HG03432 (cell line): ENCODE measurements at regions not wholly inside any gene's neighbourhood (a gene's known extent, or its start where the extent isn't known, plus 50 kb on each side); places are given as distances from the start of the nearest gene placed in this dataset.

ENCODE experiments used
- ATAC-seq: cut with Tn5 transposase; IDR thresholded peaks from one replicate; pipeline ENCODE4 v1.9.1; 2021; ENCODE audit warnings: mild to moderate bottlenecking, moderate library complexity; ENCODE audit not compliant: unreplicated experiment

GRCh38 chr18:30929718-30930117 is 112.8 kb downstream of the DSC3 start:
- peak; percentile 70 for ATAC-seq

- no peak for ATAC-seq
Observed at GRCh38 chr18:30929065-30929464, 113.5 kb downstream of the DSC3 start.

GRCh38 chr18:30927517-30928075 is 114.9 kb downstream of the DSC3 start:
- ATAC-seq = no peak

GRCh38 chr18:30927042-30927441 is 115.5 kb downstream of the DSC3 start:
- no peak for ATAC-seq

- ATAC-seq = no peak
Observed at GRCh38 chr18:30925795-30926194, 116.7 kb downstream of the DSC3 start.

GRCh38 chr18:30920757-30921156 is 121.8 kb downstream of the DSC3 start:
- no peak for ATAC-seq

GRCh38 chr18:30920351-30920750 is 122.2 kb downstream of the DSC3 start:
- no peak for ATAC-seq

GRCh38 chr18:30917651-30918050 is 124.9 kb downstream of the DSC3 start:
- ATAC-seq = no peak

- ATAC-seq = peak; percentile 61
Observed at GRCh38 chr18:30915336-30915988, 127.1 kb downstream of the DSC3 start.

GRCh38 chr18:30908381-30908780 is 134.2 kb downstream of the DSC3 start:
- ATAC-seq = no peak

GRCh38 chr18:30903566-30903965 is 139.0 kb downstream of the DSC3 start:
- peak; percentile 74 for ATAC-seq

GRCh38 chr18:30889519-30890301 is 152.8 kb downstream of the DSC3 start:
- ATAC-seq = no peak

- ATAC-seq = no peak
Observed at GRCh38 chr18:30888344-30888743, 154.2 kb downstream of the DSC3 start.

GRCh38 chr18:30886998-30887397 is 155.5 kb downstream of the DSC3 start:
- no peak for ATAC-seq

- ATAC-seq = no peak
Observed at GRCh38 chr18:30870466-30870865, 172.1 kb downstream of the DSC3 start.

GRCh38 chr18:30862900-30863299 is 179.6 kb downstream of the DSC3 start:
- ATAC-seq = no peak

- no peak for ATAC-seq
Observed at GRCh38 chr18:30860741-30861140, 181.8 kb downstream of the DSC3 start.

- no peak for ATAC-seq
Observed at GRCh38 chr18:30859036-30859435, 183.5 kb downstream of the DSC3 start.

- no peak for ATAC-seq
Observed at GRCh38 chr18:30858560-30858959, 184.0 kb downstream of the DSC3 start.

GRCh38 chr18:30855762-30856161 is 186.8 kb downstream of the DSC3 start:
- ATAC-seq = no peak

- no peak for ATAC-seq
Observed at GRCh38 chr18:30852980-30853379, 189.6 kb downstream of the DSC3 start.

- no peak for ATAC-seq
Observed at GRCh38 chr18:30852541-30852940, 190.0 kb downstream of the DSC3 start.
